B cell (primary cell): ENCODE measurements at regions not wholly inside any gene's neighbourhood (a gene's known extent, or its start where the extent isn't known, plus 50 kb on each side); places are given as distances from the start of the nearest gene placed in this dataset.

Experiments used
- EZH2 ChIP-seq: IDR thresholded peaks from 2 replicates; pipeline ENCODE4 v1.6.1; 2012; ENCODE audit warnings: borderline replicate concordance, low read depth, mild to moderate bottlenecking, moderate library complexity, low read length; ENCODE audit not compliant: insufficient read depth, poor library complexity, severe bottlenecking
- TF ChIP-seq, protein P1 (sequence below): fragments of 200-600 bp; IDR thresholded peaks from one replicate; pipeline ENCODE4 v1.8.0; 2022; ENCODE audit warnings: antibody characterized with exemption, mild to moderate bottlenecking

DNA sequence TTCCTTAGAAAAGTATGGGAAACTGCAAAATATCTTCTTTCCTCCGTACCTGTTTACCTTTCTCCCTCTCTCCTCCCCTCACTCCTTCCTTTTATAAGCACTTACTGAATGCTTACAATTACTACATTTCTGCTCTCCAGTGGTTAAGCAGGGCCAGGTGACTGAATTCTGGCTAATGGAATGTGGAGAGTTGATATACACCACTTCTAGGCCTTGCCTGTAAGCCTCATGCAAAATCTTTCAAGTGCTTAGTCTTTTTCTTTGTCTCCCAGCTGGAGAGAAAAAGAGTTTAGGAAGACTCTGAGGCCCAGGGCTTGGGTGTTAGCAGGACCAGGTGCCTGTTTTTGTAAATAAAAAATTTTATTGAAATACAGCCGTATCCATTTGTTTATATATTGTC lies 77.7 kb upstream of the CACNA1E start:
- TF ChIP-seq EZH2, result no peak
- TF ChIP-seq, protein P1, sequence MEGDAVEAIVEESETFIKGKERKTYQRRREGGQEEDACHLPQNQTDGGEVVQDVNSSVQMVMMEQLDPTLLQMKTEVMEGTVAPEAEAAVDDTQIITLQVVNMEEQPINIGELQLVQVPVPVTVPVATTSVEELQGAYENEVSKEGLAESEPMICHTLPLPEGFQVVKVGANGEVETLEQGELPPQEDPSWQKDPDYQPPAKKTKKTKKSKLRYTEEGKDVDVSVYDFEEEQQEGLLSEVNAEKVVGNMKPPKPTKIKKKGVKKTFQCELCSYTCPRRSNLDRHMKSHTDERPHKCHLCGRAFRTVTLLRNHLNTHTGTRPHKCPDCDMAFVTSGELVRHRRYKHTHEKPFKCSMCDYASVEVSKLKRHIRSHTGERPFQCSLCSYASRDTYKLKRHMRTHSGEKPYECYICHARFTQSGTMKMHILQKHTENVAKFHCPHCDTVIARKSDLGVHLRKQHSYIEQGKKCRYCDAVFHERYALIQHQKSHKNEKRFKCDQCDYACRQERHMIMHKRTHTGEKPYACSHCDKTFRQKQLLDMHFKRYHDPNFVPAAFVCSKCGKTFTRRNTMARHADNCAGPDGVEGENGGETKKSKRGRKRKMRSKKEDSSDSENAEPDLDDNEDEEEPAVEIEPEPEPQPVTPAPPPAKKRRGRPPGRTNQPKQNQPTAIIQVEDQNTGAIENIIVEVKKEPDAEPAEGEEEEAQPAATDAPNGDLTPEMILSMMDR, result no peak
